ENCODE measurements at regions not wholly inside any gene's neighbourhood (a gene's known extent, or its start where the extent isn't known, plus 50 kb on each side); places are given as distances from the start of the nearest gene placed in this dataset.

GRCh38 chr15:46413799-46414198 lies 779.0 kb downstream of the SQOR start:
- no peaks in the 10 kb centered on the region for H3K9me3 ChIP-seq
- H3K4me1 ChIP-seq = no peaks in the 10 kb centered on the region
- TF ChIP-seq, protein P1, sequence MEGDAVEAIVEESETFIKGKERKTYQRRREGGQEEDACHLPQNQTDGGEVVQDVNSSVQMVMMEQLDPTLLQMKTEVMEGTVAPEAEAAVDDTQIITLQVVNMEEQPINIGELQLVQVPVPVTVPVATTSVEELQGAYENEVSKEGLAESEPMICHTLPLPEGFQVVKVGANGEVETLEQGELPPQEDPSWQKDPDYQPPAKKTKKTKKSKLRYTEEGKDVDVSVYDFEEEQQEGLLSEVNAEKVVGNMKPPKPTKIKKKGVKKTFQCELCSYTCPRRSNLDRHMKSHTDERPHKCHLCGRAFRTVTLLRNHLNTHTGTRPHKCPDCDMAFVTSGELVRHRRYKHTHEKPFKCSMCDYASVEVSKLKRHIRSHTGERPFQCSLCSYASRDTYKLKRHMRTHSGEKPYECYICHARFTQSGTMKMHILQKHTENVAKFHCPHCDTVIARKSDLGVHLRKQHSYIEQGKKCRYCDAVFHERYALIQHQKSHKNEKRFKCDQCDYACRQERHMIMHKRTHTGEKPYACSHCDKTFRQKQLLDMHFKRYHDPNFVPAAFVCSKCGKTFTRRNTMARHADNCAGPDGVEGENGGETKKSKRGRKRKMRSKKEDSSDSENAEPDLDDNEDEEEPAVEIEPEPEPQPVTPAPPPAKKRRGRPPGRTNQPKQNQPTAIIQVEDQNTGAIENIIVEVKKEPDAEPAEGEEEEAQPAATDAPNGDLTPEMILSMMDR (IDR thresholded peaks at IDR 0.05) = no peak
- DNase-seq = no peak
- no peaks in the 10 kb centered on the region for H3K27me3 ChIP-seq
- no peak overlapping the region for H3K4me3 ChIP-seq
- intact Hi-C loops (cut with DNase I) = no loop called here
- H3K36me3 ChIP-seq = no peaks in the 10 kb centered on the region
- no peak overlapping the region for H3K27ac ChIP-seq
- H3K9ac ChIP-seq (ENCODE audit: low read depth in 2 of 2, low read length in 2 of 2) = no peak overlapping the region

DNA sequence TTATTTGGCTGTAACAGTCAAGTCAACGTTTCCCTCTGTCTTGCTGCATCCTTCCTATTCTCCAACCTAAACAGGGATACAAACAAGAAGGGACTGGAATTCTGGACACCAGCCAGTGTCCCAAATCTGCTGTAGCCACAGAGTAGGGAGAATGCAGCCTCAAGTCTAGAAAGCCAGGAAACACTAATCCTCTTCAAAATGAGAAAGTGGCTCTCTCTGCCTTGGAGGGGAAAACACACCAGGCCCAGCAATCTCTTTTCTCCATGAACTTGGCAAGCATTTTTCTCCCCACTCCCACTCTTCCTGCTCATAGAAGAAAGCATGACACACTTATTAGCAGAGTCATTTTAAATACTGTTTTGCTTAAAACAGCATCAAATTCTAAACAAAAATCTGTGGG lies 781.7 kb downstream of the SQOR start:
- Histone ChIP-seq H3K9ac (ENCODE audit: low read depth in 2 of 2, low read length in 2 of 2) (no peak overlapping the region), H3K9me3 (no peaks in the 10 kb centered on the region), H3K4me1 (no peaks in the 10 kb centered on the region), H3K27ac (no peak overlapping the region), H3K4me3 (no peak overlapping the region), H3K36me3 (no peaks in the 10 kb centered on the region), H3K27me3 (no peaks in the 10 kb centered on the region)
- TF ChIP-seq, protein P1 (IDR thresholded peaks at IDR 0.05) = no peak
- no peak for DNase-seq
- intact Hi-C loops (cut with DNase I) = no loop called here

- H3K27ac ChIP-seq = no peak overlapping the region
- H3K27me3 ChIP-seq = no peaks in the 10 kb centered on the region
- no peaks in the 10 kb centered on the region for H3K9me3 ChIP-seq
- intact Hi-C loops (cut with DNase I) = no loop called here
- DNase-seq = no peak
- H3K9ac ChIP-seq (ENCODE audit: low read depth in 2 of 2, low read length in 2 of 2) = no peak overlapping the region
- H3K36me3 ChIP-seq = no peaks in the 10 kb centered on the region
- no peaks in the 10 kb centered on the region for H3K4me1 ChIP-seq
- H3K4me3 ChIP-seq = no peak overlapping the region
- TF ChIP-seq, protein P1 (IDR thresholded peaks at IDR 0.05) = no peak
These were observed 786.2 kb downstream of the SQOR start for GRCh38 chr15:46420990-46421389.

GRCh38 chr15:46441294-46442062 lies 806.6 kb downstream of the SQOR start:
- Histone ChIP-seq H3K27ac (no peak overlapping the region), H3K9ac (ENCODE audit: low read depth in 2 of 2, low read length in 2 of 2) (no peak overlapping the region), H3K36me3 (no peaks in the 10 kb centered on the region), H3K4me3 (no peak overlapping the region), H3K27me3 (no peaks in the 10 kb centered on the region), H3K4me1 (no peaks in the 10 kb centered on the region), H3K9me3 (no peaks in the 10 kb centered on the region)
- TF ChIP-seq, protein P1 (IDR thresholded peaks at IDR 0.05) = no peak
- intact Hi-C loops (cut with DNase I) = no loop called here
- no peak for DNase-seq

- intact Hi-C loops (cut with DNase I) = no loop called here
- Histone ChIP-seq H3K9me3 (no peaks in the 10 kb centered on the region), H3K27ac (no peak overlapping the region), H3K9ac (ENCODE audit: low read depth in 2 of 2, low read length in 2 of 2) (no peak overlapping the region), H3K27me3 (no peaks in the 10 kb centered on the region), H3K4me1 (no peaks in the 10 kb centered on the region), H3K4me3 (no peak overlapping the region), H3K36me3 (no peaks in the 10 kb centered on the region)
- TF ChIP-seq, protein P1 (IDR thresholded peaks at IDR 0.05) = no peak
- DNase-seq = no peak
These were observed 807.4 kb downstream of the SQOR start for GRCh38 chr15:46442184-46442583.

Measured in colonic mucosa (tissue), 4 donors.